Superior temporal gyrus (tissue), 1 donor: ENCODE measurements at regions not wholly inside any gene's neighbourhood (a gene's known extent, or its start where the extent isn't known, plus 50 kb on each side); places are given as distances from the start of the nearest gene placed in this dataset.

Experiments
- DNase-seq: peaks from one replicate; pipeline ENCODE4 v3.0.0-alpha.2; 2016; ENCODE audit errors: extremely low spot score

- DNase-seq, result no peak
These were observed 235.0 kb upstream of the ZC3H12C start for GRCh38 chr11:109858152-109858551.

GRCh38 chr11:109859045-109859724, 234.0 kb upstream of the ZC3H12C start:
- no peak for DNase-seq

- no peak for DNase-seq
These were observed 230.4 kb upstream of the ZC3H12C start for GRCh38 chr11:109862835-109863234.

GRCh38 chr11:109864151-109864661, 229.0 kb upstream of the ZC3H12C start:
- no peak for DNase-seq

GRCh38 chr11:109864834-109865547, 228.2 kb upstream of the ZC3H12C start:
- no peak for DNase-seq

GRCh38 chr11:109865548-109866186, 227.5 kb upstream of the ZC3H12C start:
- peak; percentile 62 for DNase-seq

- DNase-seq, result no peak
These were observed 225.4 kb upstream of the ZC3H12C start for GRCh38 chr11:109867784-109868183.

- DNase-seq, result no peak
These were observed 223.7 kb upstream of the ZC3H12C start for GRCh38 chr11:109869536-109869935.

GRCh38 chr11:109870297-109870696, 222.9 kb upstream of the ZC3H12C start:
- DNase-seq, result no peak

GRCh38 chr11:109877043-109877442, 216.1 kb upstream of the ZC3H12C start:
- no peak for DNase-seq

GRCh38 chr11:109884501-109884900, 208.7 kb upstream of the ZC3H12C start:
- no peak for DNase-seq

GRCh38 chr11:109885006-109885405, 208.2 kb upstream of the ZC3H12C start:
- DNase-seq, result no peak

GRCh38 chr11:109892321-109892794, 200.8 kb upstream of the ZC3H12C start:
- DNase-seq, result no peak

- DNase-seq, result no peak
These were observed 198.9 kb upstream of the ZC3H12C start for GRCh38 chr11:109894242-109894641.

- DNase-seq, result no peak
These were observed 194.6 kb upstream of the ZC3H12C start for GRCh38 chr11:109898592-109898991.

- no peak for DNase-seq
These were observed 190.3 kb upstream of the ZC3H12C start for GRCh38 chr11:109902764-109903433.

- no peak for DNase-seq
These were observed 181.7 kb upstream of the ZC3H12C start for GRCh38 chr11:109911488-109911887.

- DNase-seq, result no peak
These were observed 179.2 kb upstream of the ZC3H12C start for GRCh38 chr11:109914038-109914437.

- DNase-seq, result no peak
These were observed 178.2 kb upstream of the ZC3H12C start for GRCh38 chr11:109914809-109915653.

- DNase-seq, result no peak
These were observed 166.3 kb upstream of the ZC3H12C start for GRCh38 chr11:109926941-109927340.

GRCh38 chr11:109929308-109929707, 163.9 kb upstream of the ZC3H12C start:
- DNase-seq, result no peak
